ENCODE measurements at regions not wholly inside any gene's neighbourhood (a gene's known extent, or its start where the extent isn't known, plus 50 kb on each side); places are given as distances from the start of the nearest gene placed in this dataset.

GRCh38 chr4:66691101-66691500 is 854.2 kb downstream of the CENPC start:
- Histone ChIP-seq H3K27ac (ENCODE audit: low read depth, low read length, poor library complexity, severe bottlenecking) (no peak overlapping the region), H3K9me3 (ENCODE audit: low read depth, low read length, poor library complexity, severe bottlenecking) (no peaks in the 10 kb centered on the region), H3K36me3 (ENCODE audit: insufficient read depth, low read length, poor library complexity, severe bottlenecking) (no peaks in the 10 kb centered on the region), H3K4me1 (ENCODE audit: insufficient read depth, low read length, poor library complexity, severe bottlenecking) (no peaks in the 10 kb centered on the region), H3K4me3 (ENCODE audit: low read depth, low read length, poor library complexity, severe bottlenecking) (no peak overlapping the region), H3K27me3 (replicated peaks; ENCODE audit: insufficient read depth, low read depth, low read length, poor library complexity) (no peaks in the 10 kb centered on the region)
- CTCF ChIA-PET = interaction anchor here (0.5 kb wide), 1 partner anchor 133 kb away, joined by 3 read pairs; no protein-coding TSS in a partner anchor
- intact Hi-C loops (cut with micrococcal nuclease; ENCODE audit: unreplicated experiment) = loop anchor here (5.0 kb wide), 1 partner anchor 1109 kb away; no protein-coding TSS in a partner anchor
- TF ChIP-seq EZH2 (IDR thresholded peaks at IDR 0.05; ENCODE audit: borderline replicate concordance, low read depth, low read length, poor library complexity, severe bottlenecking) (no peak), CTCF (conservative IDR thresholded peaks at IDR 0.05; ENCODE audit: low read depth, low read length) (no peak)
- BruUV-seq (replicated peaks) = no TSS peak
- POLR2A ChIA-PET (ENCODE audit: low non-redundant PET) = no interaction called here
- no peak for DNase-seq (ENCODE audit: low spot score)

DNA sequence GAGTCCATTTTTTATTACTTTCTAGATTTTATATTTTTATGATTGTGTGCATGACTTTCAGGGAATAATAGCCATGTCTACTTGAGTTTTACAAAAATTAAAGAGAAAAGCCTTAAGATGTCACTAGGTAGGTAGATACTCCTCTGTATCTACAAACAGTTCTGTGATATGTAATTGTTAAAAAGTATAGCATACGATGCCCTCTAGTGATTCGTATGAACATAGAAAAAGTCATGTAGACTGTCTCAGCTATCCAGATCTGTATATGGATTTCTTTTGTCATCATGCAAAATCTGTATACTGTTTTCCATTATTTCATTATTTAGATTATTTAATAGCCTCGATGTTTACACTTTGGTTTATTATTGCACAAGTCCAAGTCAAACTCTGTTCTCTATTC is 856.6 kb downstream of the CENPC start:
- Histone ChIP-seq H3K9me3 (ENCODE audit: low read depth, low read length, poor library complexity, severe bottlenecking) (no peaks in the 10 kb centered on the region), H3K27ac (ENCODE audit: low read depth, low read length, poor library complexity, severe bottlenecking) (no peak overlapping the region), H3K27me3 (replicated peaks; ENCODE audit: insufficient read depth, low read depth, low read length, poor library complexity) (no peaks in the 10 kb centered on the region), H3K4me1 (ENCODE audit: insufficient read depth, low read length, poor library complexity, severe bottlenecking) (no peaks in the 10 kb centered on the region), H3K36me3 (ENCODE audit: insufficient read depth, low read length, poor library complexity, severe bottlenecking) (no peaks in the 10 kb centered on the region), H3K4me3 (ENCODE audit: low read depth, low read length, poor library complexity, severe bottlenecking) (no peak overlapping the region)
- POLR2A ChIA-PET (ENCODE audit: low non-redundant PET) = no interaction called here
- TF ChIP-seq CTCF (conservative IDR thresholded peaks at IDR 0.05; ENCODE audit: low read depth, low read length) (peak; percentile 50), EZH2 (IDR thresholded peaks at IDR 0.05; ENCODE audit: borderline replicate concordance, low read depth, low read length, poor library complexity, severe bottlenecking) (no peak)
- no TSS peak for BruUV-seq (replicated peaks)
- CTCF ChIA-PET = no interaction called here
- intact Hi-C loops (cut with micrococcal nuclease; ENCODE audit: unreplicated experiment) = loop anchor here (10.0 kb wide), 1 partner anchor 514 kb away; no protein-coding TSS in a partner anchor
- DNase-seq (ENCODE audit: low spot score) = peak; percentile 33

GRCh38 chr4:66687459-66687858 is 857.8 kb downstream of the CENPC start:
- peak; percentile 9 for DNase-seq (ENCODE audit: low spot score)
- no peaks in the 10 kb centered on the region for H3K27me3 ChIP-seq (replicated peaks; ENCODE audit: insufficient read depth, low read depth, low read length, poor library complexity)
- H3K36me3 ChIP-seq (ENCODE audit: insufficient read depth, low read length, poor library complexity, severe bottlenecking) = no peaks in the 10 kb centered on the region
- H3K4me3 ChIP-seq (ENCODE audit: low read depth, low read length, poor library complexity, severe bottlenecking) = no peak overlapping the region
- intact Hi-C loops (cut with micrococcal nuclease; ENCODE audit: unreplicated experiment) = loop anchor here (10.0 kb wide), 1 partner anchor 513 kb away; no protein-coding TSS in a partner anchor
- no peak for TF ChIP-seq EZH2 (IDR thresholded peaks at IDR 0.05; ENCODE audit: borderline replicate concordance, low read depth, low read length, poor library complexity, severe bottlenecking)
- no peak for TF ChIP-seq CTCF (conservative IDR thresholded peaks at IDR 0.05; ENCODE audit: low read depth, low read length)
- H3K27ac ChIP-seq (ENCODE audit: low read depth, low read length, poor library complexity, severe bottlenecking) = no peak overlapping the region
- no peaks in the 10 kb centered on the region for H3K9me3 ChIP-seq (ENCODE audit: low read depth, low read length, poor library complexity, severe bottlenecking)
- ChIA-PET POLR2A (ENCODE audit: low non-redundant PET) (no interaction called here), CTCF (no interaction called here)
- H3K4me1 ChIP-seq (ENCODE audit: insufficient read depth, low read length, poor library complexity, severe bottlenecking) = no peaks in the 10 kb centered on the region
- no TSS peak for BruUV-seq (replicated peaks)
